GM12801 (cell line): ENCODE measurements at regions not wholly inside any gene's neighbourhood (a gene's known extent, or its start where the extent isn't known, plus 50 kb on each side); places are given as distances from the start of the nearest gene placed in this dataset.

ENCODE experiments used
- TF ChIP-seq, protein P1 (sequence below): IDR thresholded peaks from one replicate; pipeline ENCODE4 v1.5.1; 2011; ENCODE audit warnings: control low read depth; ENCODE audit not compliant: insufficient read length; ENCODE audit errors: extremely low read depth

DNA sequence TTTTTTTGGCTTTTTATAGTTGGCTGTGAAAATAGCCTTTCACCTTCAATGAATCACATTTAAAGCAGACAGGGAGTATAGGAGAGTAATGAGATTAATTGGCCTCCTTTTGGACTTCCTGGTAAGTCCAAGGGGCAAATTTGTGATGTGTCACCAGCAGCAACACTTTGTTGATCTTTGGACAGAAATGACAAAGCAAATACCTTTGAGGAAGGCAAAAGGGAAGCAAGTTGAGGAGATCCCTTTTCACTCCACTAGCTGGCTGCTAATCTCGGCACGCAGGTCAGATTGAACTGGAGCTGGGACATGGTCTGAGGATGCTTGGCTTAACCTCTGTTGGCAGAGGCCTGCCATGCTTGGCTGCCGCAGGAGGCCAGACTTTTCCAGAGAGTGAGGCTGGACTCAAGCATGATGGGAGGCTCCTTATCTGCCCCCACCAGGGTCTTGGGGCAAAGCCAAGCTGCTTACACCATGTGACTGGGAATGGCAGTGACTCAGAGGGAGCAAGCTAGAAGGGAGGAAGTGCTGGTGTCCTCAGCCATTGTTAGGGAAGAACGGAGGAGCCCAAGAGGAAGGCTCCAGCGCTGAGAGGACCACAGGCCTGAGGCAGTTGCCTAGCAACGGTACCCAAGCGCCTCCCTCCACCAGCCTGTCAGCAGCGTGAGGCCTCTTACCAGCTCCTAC is 174.5 kb upstream of the MAP1B start:
- TF ChIP-seq, protein P1, sequence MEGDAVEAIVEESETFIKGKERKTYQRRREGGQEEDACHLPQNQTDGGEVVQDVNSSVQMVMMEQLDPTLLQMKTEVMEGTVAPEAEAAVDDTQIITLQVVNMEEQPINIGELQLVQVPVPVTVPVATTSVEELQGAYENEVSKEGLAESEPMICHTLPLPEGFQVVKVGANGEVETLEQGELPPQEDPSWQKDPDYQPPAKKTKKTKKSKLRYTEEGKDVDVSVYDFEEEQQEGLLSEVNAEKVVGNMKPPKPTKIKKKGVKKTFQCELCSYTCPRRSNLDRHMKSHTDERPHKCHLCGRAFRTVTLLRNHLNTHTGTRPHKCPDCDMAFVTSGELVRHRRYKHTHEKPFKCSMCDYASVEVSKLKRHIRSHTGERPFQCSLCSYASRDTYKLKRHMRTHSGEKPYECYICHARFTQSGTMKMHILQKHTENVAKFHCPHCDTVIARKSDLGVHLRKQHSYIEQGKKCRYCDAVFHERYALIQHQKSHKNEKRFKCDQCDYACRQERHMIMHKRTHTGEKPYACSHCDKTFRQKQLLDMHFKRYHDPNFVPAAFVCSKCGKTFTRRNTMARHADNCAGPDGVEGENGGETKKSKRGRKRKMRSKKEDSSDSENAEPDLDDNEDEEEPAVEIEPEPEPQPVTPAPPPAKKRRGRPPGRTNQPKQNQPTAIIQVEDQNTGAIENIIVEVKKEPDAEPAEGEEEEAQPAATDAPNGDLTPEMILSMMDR = no peak

DNA sequence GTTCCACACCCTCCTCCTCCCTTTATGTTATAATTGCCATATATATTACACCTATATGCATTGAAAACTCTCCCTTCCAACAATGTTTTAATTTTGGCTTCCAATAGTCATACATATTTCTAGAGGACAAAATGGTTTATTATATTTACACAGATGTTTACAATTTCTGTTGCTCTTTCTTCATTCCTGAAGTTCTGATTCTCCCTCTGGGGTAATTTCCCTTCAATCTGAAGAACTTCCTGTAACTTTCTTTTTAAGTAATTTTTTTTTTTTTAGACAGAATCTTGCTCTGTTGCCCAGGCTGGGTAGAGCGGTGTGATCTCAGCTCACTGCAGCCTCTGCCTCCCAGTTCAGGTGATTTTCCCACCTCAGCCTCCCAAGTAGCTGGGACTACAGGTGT is 173.0 kb upstream of the MAP1B start:
- TF ChIP-seq, protein P1 = no peak

DNA sequence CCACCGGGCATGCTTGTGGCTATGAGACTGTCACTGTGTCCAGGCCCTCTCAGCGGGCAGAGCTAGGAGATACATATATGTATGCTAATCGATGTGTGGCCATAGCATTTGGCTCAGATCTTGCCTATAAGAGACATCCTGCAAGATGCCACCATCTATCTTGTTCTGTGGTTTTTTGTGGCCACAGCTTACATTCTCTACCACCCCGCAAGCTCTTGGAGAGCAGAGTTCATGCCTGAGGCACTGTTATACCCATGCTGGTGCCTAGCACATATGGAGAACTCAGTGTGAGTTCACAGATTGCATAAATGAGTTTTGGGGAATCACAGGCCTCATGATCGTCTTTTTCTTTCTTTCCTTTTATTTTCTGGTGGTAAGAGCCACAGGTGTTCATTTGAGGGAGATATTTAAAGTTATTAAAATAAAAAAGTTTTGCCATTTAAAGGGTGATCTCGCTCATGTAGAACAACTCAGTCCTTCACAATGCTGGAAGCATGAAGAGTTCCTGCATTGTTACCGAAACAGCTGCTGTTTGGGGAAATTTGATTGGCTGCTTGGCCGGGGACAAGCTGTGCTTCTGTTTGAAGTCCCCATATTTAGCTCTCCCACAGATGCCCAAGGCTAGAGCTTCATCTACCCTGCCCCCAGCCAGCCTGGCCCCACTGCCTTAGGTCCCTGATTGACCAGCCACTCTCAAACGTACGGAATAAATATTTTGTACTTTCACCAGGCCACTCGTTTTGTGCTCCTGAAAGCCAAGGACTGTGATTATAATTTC is 169.2 kb upstream of the MAP1B start:
- TF ChIP-seq, protein P1 = no peak

DNA sequence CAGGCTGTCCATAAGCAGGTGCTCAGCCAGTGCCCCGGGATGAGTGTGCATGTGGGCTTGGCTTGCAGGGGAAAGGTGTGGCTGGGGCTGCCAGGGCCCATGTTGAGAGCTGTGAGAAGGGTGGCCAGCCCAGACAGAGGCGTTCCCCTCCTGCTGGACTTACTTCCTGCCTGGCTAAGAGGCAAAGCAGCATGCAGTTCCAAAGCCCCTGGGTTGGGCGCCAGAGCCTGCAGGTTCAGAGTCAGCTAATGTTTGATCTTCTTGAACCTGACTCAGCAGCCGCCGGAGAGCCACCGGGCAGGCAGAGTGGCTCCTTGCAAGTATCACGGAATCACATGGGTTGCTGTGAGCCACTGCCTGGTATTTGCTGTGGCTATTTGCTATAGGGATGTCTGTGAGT is 168.4 kb upstream of the MAP1B start:
- TF ChIP-seq, protein P1 = no peak

DNA sequence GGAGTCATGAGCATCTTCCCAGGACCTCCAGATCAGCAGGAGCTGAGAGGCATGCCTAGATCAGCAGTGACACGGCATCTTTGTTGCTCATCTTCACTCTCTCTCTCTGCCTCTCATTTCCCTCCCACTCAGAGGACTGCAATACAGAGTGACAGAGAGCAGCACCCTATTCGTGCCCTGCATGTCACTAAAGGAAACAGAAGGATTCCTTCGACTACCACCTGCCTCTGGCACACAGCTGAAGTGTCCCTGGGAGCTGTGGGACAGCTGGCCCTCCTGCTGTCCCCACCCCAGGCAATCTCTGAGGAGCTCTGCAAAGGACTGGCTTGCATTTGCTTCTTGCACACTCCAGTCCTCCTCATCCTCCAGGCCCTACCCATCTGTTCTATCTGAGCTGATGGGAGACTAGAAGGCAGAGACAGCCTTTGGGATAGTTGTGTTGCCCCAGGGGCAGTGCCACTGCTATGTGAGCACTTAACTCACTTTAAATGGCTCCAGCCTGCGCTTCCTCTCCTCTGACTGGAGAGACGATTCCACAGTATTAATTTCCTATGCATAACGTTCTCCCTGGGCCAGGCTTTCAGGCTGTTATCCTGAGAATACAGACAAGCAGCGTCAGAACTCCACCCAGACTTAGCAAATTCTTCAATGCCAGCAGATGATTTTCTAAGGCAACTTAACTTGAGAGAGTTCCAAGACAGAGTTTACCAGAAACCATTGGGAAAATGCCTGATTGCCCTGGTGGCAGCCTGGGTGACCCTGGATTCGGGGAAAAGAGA is 167.6 kb upstream of the MAP1B start:
- TF ChIP-seq, protein P1 = no peak

DNA sequence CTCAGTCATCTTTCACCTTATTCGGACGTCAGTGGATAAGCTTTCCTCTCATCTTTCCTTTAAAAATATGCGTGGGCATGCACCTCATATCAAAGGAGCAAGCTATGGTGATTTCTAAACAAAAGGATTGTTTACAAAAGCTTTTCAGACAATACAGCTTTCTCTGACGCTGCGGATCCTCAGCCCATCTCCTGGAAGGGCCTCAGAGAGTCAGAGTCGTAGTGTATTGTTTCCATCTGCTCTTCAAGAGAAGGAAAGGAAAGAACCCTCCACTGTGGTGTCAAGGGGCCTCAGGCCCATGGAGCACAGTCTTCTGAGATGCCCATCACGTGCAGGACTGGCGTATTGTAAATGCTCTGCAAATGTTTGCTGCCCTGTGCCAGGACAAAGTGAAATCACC is 163.4 kb upstream of the MAP1B start:
- TF ChIP-seq, protein P1 = no peak

DNA sequence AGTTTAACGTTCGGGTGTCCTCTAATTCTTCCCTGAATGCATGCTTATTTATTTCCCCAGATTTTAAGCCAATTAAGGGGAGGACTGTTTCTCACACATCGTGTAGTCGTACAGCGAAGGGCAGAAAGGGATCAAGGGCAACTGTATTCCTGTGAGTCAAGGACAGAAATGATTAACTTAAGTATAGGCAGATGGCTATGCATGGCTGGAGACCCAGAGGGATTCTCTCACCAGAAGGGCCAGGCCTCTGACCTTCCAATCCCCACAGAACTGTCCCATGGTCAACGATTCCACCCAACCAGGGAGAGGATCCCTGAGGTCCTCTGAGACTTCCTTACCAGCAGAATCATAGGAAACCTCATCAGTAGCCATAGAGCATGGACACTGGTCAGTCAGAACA is 161.8 kb upstream of the MAP1B start:
- TF ChIP-seq, protein P1 = no peak
